ENCODE measurements at regions not wholly inside any gene's neighbourhood (a gene's known extent, or its start where the extent isn't known, plus 50 kb on each side); places are given as distances from the start of the nearest gene placed in this dataset.
A peak's percentile ranks its signal among the peaks of the same experiment; 100 is the strongest.

DNA sequence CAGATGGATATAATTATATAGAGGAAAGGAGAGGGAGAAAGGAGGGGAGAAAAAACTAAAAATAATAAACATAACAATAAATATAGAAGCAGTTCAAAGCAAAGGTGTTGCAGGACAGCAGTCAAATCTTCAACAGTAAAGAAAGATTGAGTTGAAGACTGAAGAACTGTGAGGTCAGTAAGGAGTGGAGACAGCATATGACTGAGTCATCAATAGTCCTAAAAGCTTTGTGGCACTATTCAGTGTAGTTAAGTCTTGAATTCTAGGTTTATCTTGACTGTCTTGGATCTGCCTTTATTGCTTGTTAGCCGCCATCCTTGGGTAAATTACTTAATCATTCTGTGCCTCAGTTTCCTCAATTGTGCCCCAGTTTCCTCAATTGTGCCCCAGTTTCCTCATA lies 137.0 kb downstream of the MRPS30 start:
- Histone ChIP-seq H3K4me3 (no peak overlapping the region), H3K79me2 (ENCODE audit: low read depth) (no peaks in the 10 kb centered on the region), H3F3A (ENCODE audit: insufficient read depth, low read depth) (no peaks in the 10 kb centered on the region), H3K9me3 (ENCODE audit: insufficient read depth, low read depth) (no peaks in the 10 kb centered on the region), H3K36me3 (ENCODE audit: low read depth) (no peaks in the 10 kb centered on the region), H3K9me2 (ENCODE audit: insufficient read depth) (no peaks in the 10 kb centered on the region), H3K27ac (no peak overlapping the region), H4K20me1 (ENCODE audit: insufficient read depth) (no peaks in the 10 kb centered on the region), H3K4me2 (no peak overlapping the region), H3K4me1 (replicated peaks; ENCODE audit: insufficient read depth) (0 out of 2 replicates have a peak, but pooled peaks cover 7% of the 10 kb centered on the region), H2AFZ (no peak overlapping the region), H3K27me3 (ENCODE audit: insufficient read depth, low read depth) (no peaks in the 10 kb centered on the region)
- intact Hi-C loops (cut with micrococcal nuclease; ENCODE audit: unreplicated experiment): no loop called here
- CTCF ChIA-PET: no interaction called here
- BruUV-seq (replicated peaks): no TSS peak
- POLR2A ChIA-PET (ENCODE audit: unreplicated experiment): interaction anchor here (0.7 kb wide), 1 partner anchor 308 kb away, joined by 3 read pairs; no protein-coding TSS in a partner anchor
- no peak for TF ChIP-seq EZH2 (IDR thresholded peaks at IDR 0.05; ENCODE audit: low read depth)
- TF ChIP-seq, protein P1, sequence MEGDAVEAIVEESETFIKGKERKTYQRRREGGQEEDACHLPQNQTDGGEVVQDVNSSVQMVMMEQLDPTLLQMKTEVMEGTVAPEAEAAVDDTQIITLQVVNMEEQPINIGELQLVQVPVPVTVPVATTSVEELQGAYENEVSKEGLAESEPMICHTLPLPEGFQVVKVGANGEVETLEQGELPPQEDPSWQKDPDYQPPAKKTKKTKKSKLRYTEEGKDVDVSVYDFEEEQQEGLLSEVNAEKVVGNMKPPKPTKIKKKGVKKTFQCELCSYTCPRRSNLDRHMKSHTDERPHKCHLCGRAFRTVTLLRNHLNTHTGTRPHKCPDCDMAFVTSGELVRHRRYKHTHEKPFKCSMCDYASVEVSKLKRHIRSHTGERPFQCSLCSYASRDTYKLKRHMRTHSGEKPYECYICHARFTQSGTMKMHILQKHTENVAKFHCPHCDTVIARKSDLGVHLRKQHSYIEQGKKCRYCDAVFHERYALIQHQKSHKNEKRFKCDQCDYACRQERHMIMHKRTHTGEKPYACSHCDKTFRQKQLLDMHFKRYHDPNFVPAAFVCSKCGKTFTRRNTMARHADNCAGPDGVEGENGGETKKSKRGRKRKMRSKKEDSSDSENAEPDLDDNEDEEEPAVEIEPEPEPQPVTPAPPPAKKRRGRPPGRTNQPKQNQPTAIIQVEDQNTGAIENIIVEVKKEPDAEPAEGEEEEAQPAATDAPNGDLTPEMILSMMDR (conservative IDR thresholded peaks at IDR 0.05): no peak
- no peak for DNase-seq

DNA sequence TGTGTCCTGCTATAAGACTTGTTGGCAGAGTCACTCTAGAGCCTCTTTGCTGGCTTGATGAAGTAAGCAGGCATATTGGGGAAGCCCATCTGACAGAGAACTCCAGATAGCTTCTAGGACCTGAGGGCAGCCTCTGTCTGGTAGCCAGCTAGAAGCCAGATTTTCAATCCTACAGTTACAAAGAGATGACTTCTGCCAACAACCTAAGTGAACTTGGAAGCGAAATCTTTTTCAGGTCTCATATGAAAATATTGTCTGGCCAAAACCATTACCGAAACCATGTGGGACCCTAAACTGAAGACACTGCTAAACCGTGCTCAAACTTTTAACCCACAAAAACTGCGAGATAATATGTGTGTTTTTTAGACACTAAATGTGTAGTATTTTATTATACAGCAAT lies 140.9 kb downstream of the MRPS30 start:
- POLR2A ChIA-PET (ENCODE audit: unreplicated experiment): no interaction called here
- TF ChIP-seq EZH2 (IDR thresholded peaks at IDR 0.05; ENCODE audit: low read depth): no peak
- TF ChIP-seq, protein P1 (conservative IDR thresholded peaks at IDR 0.05): no peak
- Histone ChIP-seq H3K9me2 (ENCODE audit: insufficient read depth) (no peaks in the 10 kb centered on the region), H3K36me3 (ENCODE audit: low read depth) (no peaks in the 10 kb centered on the region), H3K4me1 (replicated peaks; ENCODE audit: insufficient read depth) (no peaks in the 10 kb centered on the region), H3K79me2 (ENCODE audit: low read depth) (no peaks in the 10 kb centered on the region), H3F3A (ENCODE audit: insufficient read depth, low read depth) (no peaks in the 10 kb centered on the region), H3K4me3 (no peak overlapping the region), H3K4me2 (no peak overlapping the region), H4K20me1 (ENCODE audit: insufficient read depth) (no peaks in the 10 kb centered on the region), H3K27ac (no peak overlapping the region), H2AFZ (peak overlapping the region; percentile 45; the same call in 1 of the 2 replicates), H3K9me3 (ENCODE audit: insufficient read depth, low read depth) (no peaks in the 10 kb centered on the region), H3K27me3 (ENCODE audit: insufficient read depth, low read depth) (no peaks in the 10 kb centered on the region)
- no TSS peak for BruUV-seq (replicated peaks)
- CTCF ChIA-PET: no interaction called here
- intact Hi-C loops (cut with micrococcal nuclease; ENCODE audit: unreplicated experiment): loop anchor here (5.0 to 10.0 kb wide), 2 partner anchors 573 to 825 kb away; no protein-coding TSS in a partner anchor
- no peak for DNase-seq

DNA sequence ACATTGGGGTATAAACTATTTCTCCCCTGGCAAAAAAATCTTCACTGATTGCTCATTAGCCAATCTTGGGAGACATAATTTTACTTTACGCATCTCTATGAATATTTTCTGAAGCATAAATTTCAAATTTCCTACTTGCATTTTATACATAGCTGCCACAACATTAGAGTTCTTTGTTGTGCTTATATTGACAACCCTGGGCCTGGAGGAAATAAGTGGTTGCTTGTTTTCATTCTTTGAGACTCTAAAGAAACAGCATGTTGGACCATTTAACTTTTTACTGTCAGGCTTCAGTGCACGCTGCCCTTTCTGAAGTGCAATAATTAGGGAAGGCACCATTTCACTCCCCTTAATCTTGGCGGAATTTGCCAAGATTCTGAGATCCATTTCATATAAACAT lies 142.6 kb downstream of the MRPS30 start:
- Histone ChIP-seq H4K20me1 (ENCODE audit: insufficient read depth) (no peaks in the 10 kb centered on the region), H3K79me2 (ENCODE audit: low read depth) (no peaks in the 10 kb centered on the region), H3F3A (ENCODE audit: insufficient read depth, low read depth) (no peaks in the 10 kb centered on the region), H3K27ac (no peak overlapping the region), H3K4me3 (no peak overlapping the region), H3K9me2 (ENCODE audit: insufficient read depth) (no peaks in the 10 kb centered on the region), H3K9me3 (ENCODE audit: insufficient read depth, low read depth) (no peaks in the 10 kb centered on the region), H2AFZ (no peak overlapping the region), H3K4me1 (replicated peaks; ENCODE audit: insufficient read depth) (no peaks in the 10 kb centered on the region), H3K27me3 (ENCODE audit: insufficient read depth, low read depth) (no peaks in the 10 kb centered on the region), H3K4me2 (no peak overlapping the region), H3K36me3 (ENCODE audit: low read depth) (no peaks in the 10 kb centered on the region)
- CTCF ChIA-PET: no interaction called here
- no peak for DNase-seq
- intact Hi-C loops (cut with micrococcal nuclease; ENCODE audit: unreplicated experiment): loop anchor here (5.0 to 10.0 kb wide), 2 partner anchors 571 to 823 kb away; no protein-coding TSS in a partner anchor
- POLR2A ChIA-PET (ENCODE audit: unreplicated experiment): no interaction called here
- no peak for TF ChIP-seq EZH2 (IDR thresholded peaks at IDR 0.05; ENCODE audit: low read depth)
- TF ChIP-seq, protein P1 (conservative IDR thresholded peaks at IDR 0.05): no peak
- no TSS peak for BruUV-seq (replicated peaks)
